HEK293 (cell line): ENCODE measurements at regions not wholly inside any gene's neighbourhood (a gene's known extent, or its start where the extent isn't known, plus 50 kb on each side); places are given as distances from the start of the nearest gene placed in this dataset.

Source experiments
- CTCF ChIA-PET: fragments of 350-600 bp; formaldehyde crosslinking; extraction: SDS; loops from one replicate; lab custom pipeline; 2021; ENCODE audit warnings: antibody characterized with exemption; lab: Yijun Ruan, JAX
- POLR2A ChIA-PET: fragments of 300-600 bp; formaldehyde crosslinking; extraction: SDS; loops from one replicate; lab custom pipeline; 2020; ENCODE audit warnings: antibody characterized with exemption, inconsistent platforms; lab: Yijun Ruan, JAX
- H3K27ac ChIP-seq: fragments of 200-500 bp; sonication (Bioruptor generic); 2 replicates; pipeline ENCODE4 v1.5.1; 2014; ENCODE audit warnings: low read depth, low read length, control low read depth, inconsistent platforms; ENCODE audit errors: extremely low read depth
- H3K36me3 ChIP-seq, 2 experiments: fragments of 200-500 bp in 1 of 2; sonication (Bioruptor generic) in 1 of 2; 1 replicate in 1 of 2; 2 replicates in 1 of 2; pipeline ENCODE4 v1.5.1; 2014 to 2017; ENCODE audit warnings: inconsistent platforms in 2 of 2, low read length in 2 of 2; ENCODE audit not compliant: control insufficient read depth in 2 of 2, insufficient read depth in 1 of 2
- H3K4me1 ChIP-seq: fragments of 200-500 bp; sonication (Bioruptor generic); 2 replicates; pipeline ENCODE4 v1.5.1; 2014; ENCODE audit warnings: mild to moderate bottlenecking, low read length, inconsistent platforms; ENCODE audit not compliant: control insufficient read depth, insufficient read depth
- H3K4me3 ChIP-seq: 2 replicates; pipeline ENCODE4 v1.5.1; 2011; ENCODE audit warnings: low read depth, mild to moderate bottlenecking, control low read depth, low read length, moderate library complexity
- H3K9me3 ChIP-seq: fragments of 200-500 bp; sonication (Bioruptor generic); 2 replicates; pipeline ENCODE4 v1.5.1; 2014; ENCODE audit warnings: low read depth, low read length, inconsistent platforms; ENCODE audit not compliant: control insufficient read depth, insufficient read depth
- PATZ1 ChIP-seq: fragments of 450-650 bp; formaldehyde crosslinking; IDR thresholded peaks from 2 replicates; pipeline ENCODE4 v1.5.1; 2016; ENCODE audit warnings: missing biosample characterization, missing genetic modification characterization
- ZFP37 ChIP-seq: fragments of 450-650 bp; formaldehyde crosslinking; IDR thresholded peaks from 2 replicates; pipeline ENCODE4 v1.5.1; 2016; ENCODE audit warnings: missing biosample characterization, missing genetic modification characterization
- ZNF121 ChIP-seq: fragments of 450-650 bp; formaldehyde crosslinking; IDR thresholded peaks from 2 replicates; pipeline ENCODE4 v1.5.1; 2016; ENCODE audit warnings: missing biosample characterization, missing genetic modification characterization
- ZNF280D ChIP-seq: fragments of 450-650 bp; formaldehyde crosslinking; IDR thresholded peaks from 2 replicates; pipeline ENCODE4 v1.5.1; 2016; ENCODE audit warnings: missing biosample characterization, missing genetic modification characterization
- ZNF426 ChIP-seq: fragments of 450-650 bp; formaldehyde crosslinking; IDR thresholded peaks from 2 replicates; pipeline ENCODE4 v1.5.1; 2017; ENCODE audit warnings: missing biosample characterization, missing genetic modification characterization, mild to moderate bottlenecking, inconsistent platforms, moderate library complexity
- ZNF449 ChIP-seq: fragments of 450-650 bp; formaldehyde crosslinking; IDR thresholded peaks from 2 replicates; pipeline ENCODE4 v1.5.1; 2017; ENCODE audit warnings: missing biosample characterization, mild to moderate bottlenecking, missing genetic modification characterization, moderate library complexity
- ZNF518A ChIP-seq: fragments of 450-650 bp; formaldehyde crosslinking; conservative IDR thresholded peaks from 2 replicates; pipeline ENCODE4 v1.5.1; 2016; ENCODE audit warnings: low read depth, missing biosample characterization, missing genetic modification characterization

GRCh38 chr20:50292591-50293283 lies 102.1 kb downstream of the CEBPB start (continued):
- TF ChIP-seq ZNF449 (tag by site-specific recombination), result peak; percentile 50; the same call in 1 of the 2 replicates
- TF ChIP-seq ZNF280D (tag by site-specific recombination), result no peak
- TF ChIP-seq PATZ1 (tag by site-specific recombination), result peak; percentile 59; the same call in 1 of the 2 replicates
- no peak for TF ChIP-seq ZNF518A (tag by site-specific recombination)

GRCh38 chr20:50293284-50294139 lies 102.9 kb downstream of the CEBPB start:
- ChIA-PET CTCF (interaction anchor here (0.6 to 1.0 kb wide), 2 partner anchors 12 to 280 kb away, joined by 3 to 6 read pairs; no protein-coding TSS in a partner anchor), POLR2A (interaction anchor here (0.6 kb wide), 1 partner anchor 1635 kb away, joined by 3 read pairs; no protein-coding TSS in a partner anchor)
- no peak overlapping the region for H3K4me3 ChIP-seq
- no peaks in the 10 kb centered on the region for H3K36me3 ChIP-seq
- TF ChIP-seq ZFP37 (tag by site-specific recombination), result no peak
- TF ChIP-seq ZNF121 (tag by site-specific recombination), result no peak
- TF ChIP-seq ZNF426 (tag by site-specific recombination), result no peak
- H3K9me3 ChIP-seq, result no peaks in the 10 kb centered on the region
- H3K4me1 ChIP-seq, result no peaks in the 10 kb centered on the region
- H3K27ac ChIP-seq, result no peak overlapping the region
